ENCODE measurements at regions not wholly inside any gene's neighbourhood (a gene's known extent, or its start where the extent isn't known, plus 50 kb on each side); places are given as distances from the start of the nearest gene placed in this dataset.
"Not testable (repeated sequence)": the region's sequence is repeated elsewhere in the genome, so short reads cannot be mapped to it uniquely, and the experiment has no call there.

DNA sequence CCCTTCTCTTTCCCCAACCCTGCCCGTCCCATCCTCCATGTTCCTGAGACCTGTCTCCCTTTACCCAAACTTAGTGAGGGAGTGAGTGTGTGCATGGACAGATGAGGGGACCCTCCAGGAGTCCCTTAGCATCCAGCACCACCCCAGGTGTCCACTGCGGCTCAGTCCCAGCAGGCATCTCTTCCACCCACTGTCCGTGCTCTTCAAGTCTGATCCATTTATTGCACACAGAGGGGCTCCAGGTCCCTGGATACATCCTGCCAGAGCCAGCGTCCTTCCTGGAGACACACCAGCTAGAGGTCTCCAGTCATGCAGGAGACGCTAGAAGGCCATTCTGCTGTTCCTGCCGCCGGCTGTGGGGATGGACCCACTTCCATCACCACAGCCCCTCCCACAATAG, 239.2 kb downstream of the ADGRD1 start:
- no peak for DNase-seq

DNA sequence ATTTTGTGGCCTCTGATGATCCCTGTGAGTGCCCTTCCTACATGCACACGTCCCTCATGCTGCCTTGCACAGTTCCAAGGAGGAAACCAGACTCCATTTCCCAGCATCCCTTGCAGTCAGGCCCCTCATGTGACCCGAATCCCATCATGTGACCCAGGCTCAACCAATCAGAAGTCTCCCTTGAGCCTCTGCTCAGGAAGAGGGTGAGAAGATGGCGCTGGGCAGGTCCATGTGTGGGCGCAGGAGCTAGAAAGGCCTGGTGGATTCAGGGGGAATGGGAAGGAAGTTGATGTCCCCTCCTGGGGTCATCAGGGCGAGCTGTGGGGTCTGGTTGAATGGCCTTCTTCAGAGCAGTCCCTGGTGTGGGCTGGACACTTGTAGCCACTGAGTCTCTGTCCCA, 240.5 kb downstream of the ADGRD1 start:
- DNase-seq = no peak

DNA sequence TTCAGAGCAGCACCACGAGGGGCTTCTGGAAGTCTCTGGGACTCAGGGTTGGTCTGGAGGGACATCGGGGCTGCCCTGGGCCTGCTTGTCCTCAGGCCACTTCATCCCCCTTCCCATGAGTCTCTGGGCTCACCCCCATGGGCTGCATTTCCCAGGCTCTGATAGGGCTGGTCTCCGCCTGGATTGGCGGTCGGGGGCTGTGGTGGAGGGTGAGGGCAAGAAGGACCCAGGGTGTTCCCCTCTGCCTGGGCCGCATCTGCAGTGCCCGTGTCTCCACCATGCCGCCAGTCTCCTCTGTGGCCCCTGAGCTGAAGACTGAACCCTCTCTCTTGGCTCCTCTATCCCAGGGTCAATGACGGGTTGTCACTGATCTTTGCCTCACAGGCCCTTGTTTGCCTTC, 242.1 kb downstream of the ADGRD1 start:
- DNase-seq = no peak

GRCh38 chr12:131196220-131196619, 242.5 kb downstream of the ADGRD1 start:
- DNase-seq = no peak

- DNase-seq = no peak
Observed at GRCh38 chr12:131197490-131197889, 243.8 kb downstream of the ADGRD1 start.

DNA sequence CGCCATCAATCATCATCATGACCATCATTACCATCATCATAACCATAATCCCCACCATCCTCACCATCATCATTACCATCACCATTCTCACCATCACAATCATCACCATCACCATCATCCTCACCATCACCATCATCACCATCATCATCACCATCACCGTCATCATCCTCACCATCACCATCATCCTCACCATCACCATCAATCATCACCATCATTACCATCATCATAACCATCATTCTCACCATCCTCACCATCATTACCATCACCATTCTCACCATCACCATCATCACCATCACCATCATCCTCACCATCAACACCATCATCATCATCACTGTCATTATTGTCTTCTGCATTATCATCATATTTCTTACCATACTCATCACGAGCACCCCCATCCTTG, 245.5 kb downstream of the ADGRD1 start:
- DNase-seq = no peak

GRCh38 chr12:131201912-131202311, 248.2 kb downstream of the ADGRD1 start:
- DNase-seq = not testable (repeated sequence)

DNA sequence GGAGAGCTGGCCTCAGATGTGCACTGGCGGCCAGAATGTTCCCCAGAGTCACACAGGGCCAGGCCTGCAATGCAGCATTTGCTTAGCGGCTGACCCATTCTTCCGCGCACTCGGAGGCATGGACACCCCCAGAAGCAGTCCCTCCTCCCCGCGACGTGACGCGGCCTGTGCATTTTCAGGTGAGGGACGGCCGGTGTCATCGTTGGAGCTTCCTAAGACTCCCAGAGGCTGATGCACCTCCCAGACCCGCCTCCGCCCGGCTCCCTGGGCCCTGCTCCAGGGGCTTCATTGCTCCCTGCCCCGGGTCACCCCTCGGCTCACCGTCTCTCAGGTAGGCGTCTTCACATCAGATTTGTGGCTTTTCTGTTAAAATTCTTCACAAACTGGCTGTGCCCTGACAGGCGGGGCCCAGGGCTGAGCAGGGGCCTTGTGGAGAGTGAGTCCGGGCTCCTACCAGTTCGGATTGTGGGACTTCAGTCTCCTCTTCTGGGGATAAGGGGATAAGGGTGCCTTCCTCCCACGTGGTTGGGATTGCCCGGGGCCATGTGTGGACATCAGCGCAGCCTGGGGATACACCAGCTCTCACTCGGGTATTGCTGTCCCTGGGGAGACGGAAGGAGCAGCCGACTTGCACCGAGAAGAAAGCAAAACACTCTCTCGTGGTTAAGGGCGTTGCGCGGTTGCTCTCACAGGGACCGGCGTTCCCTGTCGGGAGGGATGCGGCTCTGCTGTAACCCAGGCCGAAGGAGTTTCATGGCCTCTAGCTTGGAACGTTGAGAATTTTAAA, 249.1 kb downstream of the ADGRD1 start:
- DNase-seq = no peak

- DNase-seq = no peak
Observed at GRCh38 chr12:131203666-131204415, 250.1 kb downstream of the ADGRD1 start.

DNA sequence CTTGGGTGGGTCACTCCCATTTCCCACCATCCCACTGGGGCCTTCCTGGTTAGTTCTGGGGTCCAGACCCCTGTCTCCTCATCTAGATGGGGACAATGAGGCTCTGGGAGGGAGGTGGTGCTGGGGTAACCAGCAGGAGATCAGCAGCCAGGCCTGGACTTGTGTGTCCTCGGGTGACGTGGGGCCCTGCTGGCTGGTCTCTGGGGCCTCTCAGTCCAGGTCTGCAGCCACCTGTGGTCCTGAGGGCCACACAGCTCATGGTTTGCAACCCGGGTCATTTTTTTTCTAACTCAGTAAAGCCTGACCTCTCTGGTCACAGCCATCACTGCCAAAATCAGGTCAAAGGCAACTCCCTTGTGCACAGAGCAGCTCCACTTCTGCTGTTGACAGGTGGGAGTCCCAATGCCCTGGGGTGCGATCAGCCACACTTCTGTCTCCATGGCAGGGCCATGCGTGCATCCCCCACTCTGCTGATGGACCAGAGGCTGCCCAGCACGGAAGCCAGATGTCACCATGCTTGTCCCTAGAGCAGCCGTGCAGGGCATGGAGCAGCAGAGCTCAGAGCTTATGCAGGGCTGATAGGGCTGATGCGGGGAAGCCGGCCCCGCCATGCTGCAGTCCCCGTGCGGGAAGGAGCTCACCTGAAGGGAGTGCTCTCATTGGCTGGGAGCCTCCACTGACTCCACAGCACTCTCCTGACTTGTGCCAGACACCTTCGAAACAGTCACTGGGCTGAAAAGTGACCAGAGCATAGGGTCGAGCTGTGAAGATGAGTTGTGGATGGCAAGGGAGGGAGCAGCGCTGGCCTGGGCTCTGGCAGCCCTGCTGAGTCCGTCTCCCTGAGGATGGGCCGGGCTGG, 250.9 kb downstream of the ADGRD1 start:
- DNase-seq = no peak

DNA sequence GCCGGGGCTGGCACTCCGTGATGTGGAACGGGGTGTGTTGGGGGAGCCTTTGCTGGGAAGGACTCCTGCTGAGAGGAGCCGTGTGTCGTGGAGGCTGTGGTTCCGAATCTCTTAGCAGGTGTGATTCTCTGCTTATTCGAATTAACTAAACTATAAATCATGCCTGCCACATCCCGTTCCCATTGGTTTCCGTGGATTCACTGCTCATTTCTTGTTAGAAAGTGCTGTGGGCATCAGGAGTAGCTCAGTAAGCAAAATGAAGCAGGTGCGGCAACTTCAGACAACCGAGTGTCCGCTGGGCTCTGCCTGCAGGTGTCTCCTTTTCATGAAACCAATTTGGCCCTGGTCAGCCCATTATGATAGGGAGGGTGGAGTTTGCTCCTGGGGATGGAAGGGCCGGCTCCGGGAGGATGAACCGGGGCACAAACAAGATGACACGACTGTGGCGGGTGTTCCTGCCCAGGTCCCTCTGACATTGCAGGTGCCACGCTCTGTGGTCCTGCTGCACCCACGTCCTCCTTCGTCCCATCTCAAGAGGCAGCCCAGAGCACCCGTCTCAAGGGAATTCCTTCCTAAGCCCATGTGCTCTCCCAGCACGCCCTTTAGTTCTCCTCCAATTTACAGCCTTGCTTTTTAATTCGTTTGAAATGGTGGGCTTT, 251.7 kb downstream of the ADGRD1 start:
- not testable (repeated sequence) for DNase-seq

- DNase-seq = not testable (repeated sequence)
Observed at GRCh38 chr12:131206630-131207299, 253.1 kb downstream of the ADGRD1 start.

DNA sequence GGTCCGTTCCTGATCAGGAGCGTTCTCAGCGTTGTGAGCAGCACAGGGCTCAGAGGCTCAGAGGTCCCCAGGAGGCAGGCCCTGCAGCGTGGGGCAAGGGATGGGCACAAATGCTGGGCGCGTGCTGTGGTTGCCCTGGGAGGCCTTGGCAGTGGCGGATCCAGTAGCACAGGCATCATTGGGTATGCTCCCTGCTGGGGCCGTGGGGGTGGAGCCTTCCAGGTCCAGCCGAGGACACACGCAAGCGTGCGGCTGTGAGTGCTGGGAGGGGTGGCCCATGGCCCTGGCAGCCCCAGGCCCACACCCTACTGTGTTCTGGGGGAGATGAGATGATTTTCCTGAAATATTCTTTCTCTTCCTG, 253.6 kb downstream of the ADGRD1 start:
- DNase-seq = not testable (repeated sequence)

GRCh38 chr12:131207841-131208240, 254.1 kb downstream of the ADGRD1 start:
- not testable (repeated sequence) for DNase-seq

- DNase-seq = no peak
Observed at GRCh38 chr12:131208425-131208824, 254.7 kb downstream of the ADGRD1 start.

GRCh38 chr12:131209082-131210070, 255.7 kb downstream of the ADGRD1 start:
- DNase-seq = no peak

GRCh38 chr12:131210506-131211339, 257.0 kb downstream of the ADGRD1 start:
- DNase-seq = no peak

- no peak for DNase-seq
Observed at GRCh38 chr12:131211340-131211938, 257.7 kb downstream of the ADGRD1 start.

GRCh38 chr12:131213896-131214442, 260.3 kb downstream of the ADGRD1 start:
- no peak for DNase-seq
